A549 (cell line): ENCODE measurements at regions not wholly inside any gene's neighbourhood (a gene's known extent, or its start where the extent isn't known, plus 50 kb on each side); places are given as distances from the start of the nearest gene placed in this dataset.

Source experiments
- ATAC-seq, 2 experiments: fragments of 200-7000 bp in 1 of 2; fragments of >200 bp in 1 of 2; cut with Nextera tagmentation in 1 of 2; cut with Tn5 transposase in 1 of 2; 3 replicates each; pipeline versions ENCODE4 v1.8.0 to v1.9.1; 2018 to 2020; ENCODE audit warnings: mild to moderate bottlenecking in 1 of 2, moderate library complexity in 1 of 2
- CTCF ChIA-PET: fragments of 300-600 bp; sonication (Branson Sonifier 250); formaldehyde crosslinking; extraction: SDS; loops from one replicate; lab custom pipeline; 2021; ENCODE audit warnings: antibody characterized with exemption, inconsistent platforms; lab: Yijun Ruan, JAX
- POLR2A ChIA-PET: fragments of 350-600 bp; formaldehyde crosslinking; extraction: SDS; loops from one replicate; lab custom pipeline; 2021; ENCODE audit warnings: antibody characterized with exemption, inconsistent platforms; lab: Yijun Ruan, JAX
- DNase-seq, 2 experiments: peaks; one replicate each; pipeline versions ENCODE4 v3.0.0 to v3.0.0-alpha.2; 2011 to 2016; ENCODE audit warnings: low read depth in 1 of 2, low spot score in 1 of 2
- FAIRE-seq: peaks from 2 replicates; lab custom pipeline; 2011; peaks lifted over from hg19 to GRCh38; lab: Jason Lieb, UNC
- H3K27ac ChIP-seq, 2 experiments: fragments of >200 bp; sonication (Bioruptor Twin); formaldehyde crosslinking; 3 replicates each; pipeline ENCODE4 v1.5.1; 2016 to 2017
- H3K4me1 ChIP-seq: fragments of >200 bp; sonication (Bioruptor Twin); formaldehyde crosslinking; 3 replicates; pipeline ENCODE4 v1.6.1; 2016
- H3K4me2 ChIP-seq: fragments of >200 bp; sonication (Bioruptor Twin); formaldehyde crosslinking; 3 replicates; pipeline ENCODE4 v1.6.1; 2016
- H3K4me3 ChIP-seq: fragments of >200 bp; sonication (Bioruptor Twin); formaldehyde crosslinking; 3 replicates; pipeline ENCODE4 v1.5.1; 2016
- H3K9me3 ChIP-seq: fragments of >200 bp; sonication (Bioruptor Twin); formaldehyde crosslinking; 3 replicates; pipeline ENCODE4 v1.6.1; 2016
- CEBPB ChIP-seq, 2 experiments: fragments of >200 bp in 1 of 2; sonication (Bioruptor Twin) in 1 of 2; formaldehyde crosslinking in 1 of 2; IDR thresholded peaks; 2 replicates each; pipeline ENCODE4 v1.6.1; 2012 to 2016
- CHD2 ChIP-seq: fragments of 150-350 bp; IDR thresholded peaks from 2 replicates; pipeline ENCODE4 v1.6.1; 2014; ENCODE audit warnings: low read length; ENCODE audit not compliant: partially characterized antibody
- FOSB ChIP-seq: fragments of 250-450 bp; sonication (Bioruptor Pico); IDR thresholded peaks from 2 replicates; pipeline ENCODE4 v1.5.0; 2020; ENCODE audit warnings: mild to moderate bottlenecking, moderate library complexity
- HMGXB4 ChIP-seq: fragments of 250-450 bp; sonication (Bioruptor Pico); IDR thresholded peaks from 2 replicates; pipeline ENCODE4 v1.5.0; 2021; ENCODE audit warnings: mild to moderate bottlenecking, moderate library complexity, borderline replicate concordance
- HOXA7 ChIP-seq: fragments of 250-450 bp; sonication (Bioruptor Pico); IDR thresholded peaks from 2 replicates; pipeline ENCODE4 v1.5.0; 2020; ENCODE audit warnings: mild to moderate bottlenecking, moderate library complexity
- HOXB5 ChIP-seq: fragments of 250-450 bp; sonication (Bioruptor Pico); IDR thresholded peaks from 2 replicates; pipeline ENCODE4 v1.5.0; 2020; ENCODE audit warnings: mild to moderate bottlenecking, moderate library complexity
- KDM1A ChIP-seq: fragments of 200-600 bp; sonication (generic); IDR thresholded peaks from 2 replicates; pipeline ENCODE4 v1.6.1; 2016; ENCODE audit warnings: low read depth, mild to moderate bottlenecking
- MAFK ChIP-seq: fragments of 450-650 bp; IDR thresholded peaks from 2 replicates; pipeline ENCODE4 v1.6.1; 2014; ENCODE audit not compliant: partially characterized antibody
- NPAS2 ChIP-seq: fragments of 250-450 bp; sonication (Bioruptor Pico); IDR thresholded peaks from 2 replicates; pipeline ENCODE4 v1.8.0; 2022; ENCODE audit warnings: mild to moderate bottlenecking, moderate library complexity, borderline replicate concordance
- NR3C1 ChIP-seq: fragments of >200 bp; sonication (Bioruptor Twin); formaldehyde crosslinking; IDR thresholded peaks from 3 replicates; pipeline ENCODE4 v1.6.1; 2017
- PHF8 ChIP-seq: fragments of 200-600 bp; sonication (generic); IDR thresholded peaks from 2 replicates; pipeline ENCODE4 v1.6.1; 2016; ENCODE audit warnings: low read depth, mild to moderate bottlenecking, antibody characterized with exemption, moderate library complexity, borderline replicate concordance
- POLR2A ChIP-seq: IDR thresholded peaks from 2 replicates; pipeline ENCODE4 v1.6.1; 2012; ENCODE audit warnings: mild to moderate bottlenecking, low read length
- RAD21 ChIP-seq, 2 experiments: fragments of >200 bp in 1 of 2; sonication (Bioruptor Twin) in 1 of 2; formaldehyde crosslinking in 1 of 2; IDR thresholded peaks in 1 of 2; conservative IDR thresholded peaks in 1 of 2; 2 replicates in 1 of 2; 3 replicates in 1 of 2; pipeline ENCODE4 v1.6.1; 2012 to 2018; ENCODE audit warnings: inconsistent platforms in 1 of 2
- RCOR1 ChIP-seq: fragments of 150-350 bp; IDR thresholded peaks from 2 replicates; pipeline ENCODE4 v1.6.1; 2014; ENCODE audit warnings: antibody characterized with exemption, low read length, low read depth
- TFCP2L1 ChIP-seq: fragments of 250-450 bp; sonication (Bioruptor Pico); IDR thresholded peaks from 2 replicates; pipeline ENCODE4 v1.5.0; 2021; ENCODE audit warnings: mild to moderate bottlenecking
- WGBS: methylation state at CpG from one replicate; pipeline ENCODE4 v1.1.6; 2017; ENCODE audit errors: missing lambda C conversion rate; 5-methylcytosine and 5-hydroxymethylcytosine counted together
- TF ChIP-seq, protein P1 (sequence below): IDR thresholded peaks from 2 replicates; pipeline ENCODE4 v1.6.1; 2012
- TF ChIP-seq, protein P2 (sequence below): fragments of 450-650 bp; IDR thresholded peaks from 2 replicates; pipeline ENCODE4 v1.6.1; 2014; ENCODE audit warnings: antibody characterized with exemption

DNA sequence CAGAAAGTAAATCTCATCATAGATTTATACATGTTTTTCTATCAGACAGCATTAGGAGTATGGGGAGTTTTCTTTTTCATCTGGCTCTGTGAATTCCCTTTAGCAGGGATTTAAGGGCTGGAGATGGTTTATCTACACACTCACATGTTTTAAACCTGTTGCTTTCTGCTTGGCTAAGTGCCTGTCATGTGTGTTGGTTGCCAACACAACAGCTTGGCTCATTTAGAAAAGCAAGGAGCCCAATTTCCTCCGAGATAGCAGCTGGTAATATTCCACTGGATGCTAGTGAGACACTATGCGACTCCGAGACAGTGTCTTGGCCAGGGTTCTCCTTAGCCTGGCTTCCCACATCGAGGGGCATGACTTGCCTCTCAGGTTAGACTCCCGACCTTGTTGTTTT lies 83.3 kb downstream of the KLF5 start:
- Histone ChIP-seq H3K9me3 (no peaks in the 10 kb centered on the region), H3K4me1 (peaks cover 43% of the 10 kb centered on the region), H3K4me2 (peak overlapping the region; percentile 66), H3K4me3 (no peak overlapping the region), H3K27ac (peak overlapping the region; percentile 86 to 87; a peak in 5 of 6 replicates)
- FAIRE-seq: no peak
- TF ChIP-seq HOXB5 (no peak), CHD2 (no peak), TFCP2L1 (CRISPR knock-in tag) (no peak)
- POLR2A ChIA-PET: interaction anchor here (1.2 kb wide), 1 partner anchor 85 kb away, joined by 5 read pairs; no protein-coding TSS in a partner anchor
- CTCF ChIA-PET: no interaction called here
- WGBS: 91% methylated on average over 5 of the region's 5 CpGs
- no peak for DNase-seq
- no peak for ATAC-seq

GRCh38 chr13:73141292-73141771 lies 82.5 kb downstream of the KLF5 start:
- TF ChIP-seq HMGXB4 (CRISPR knock-in tag): no peak
- TF ChIP-seq PHF8: no peak
- no peak for TF ChIP-seq RCOR1
- peak overlapping the region; percentile 86 to 87 for H3K27ac ChIP-seq
- ATAC-seq (no peak), FAIRE-seq (no peak), DNase-seq (no peak)
- H3K9me3 ChIP-seq: no peaks in the 10 kb centered on the region
- H3K4me2 ChIP-seq: peak overlapping the region; percentile 66
- 42% methylated on average over 4 of the region's 4 CpGs for WGBS
- CTCF ChIA-PET: interaction anchor here (1.0 kb wide), 1 partner anchor 128 kb away, joined by 3 read pairs; no protein-coding TSS in a partner anchor
- no peak overlapping the region for H3K4me3 ChIP-seq
- H3K4me1 ChIP-seq: peaks cover 49% of the 10 kb centered on the region
- POLR2A ChIA-PET: interaction anchor here (0.5 to 1.2 kb wide), 2 partner anchors 85 to 517 kb away, joined by 3 to 5 read pairs; no protein-coding TSS in a partner anchor

GRCh38 chr13:73140801-73141200 lies 82.0 kb downstream of the KLF5 start:
- Histone ChIP-seq H3K4me3 (no peak overlapping the region), H3K27ac (peak overlapping the region; percentile 86 to 87), H3K9me3 (no peaks in the 10 kb centered on the region), H3K4me1 (peaks cover 49% of the 10 kb centered on the region), H3K4me2 (peak overlapping the region; percentile 66)
- TF ChIP-seq CEBPB (IDR thresholded peaks at IDR 0.05) (no peak), POLR2A (no peak), HOXA7 (CRISPR knock-in tag) (no peak), MAFK (no peak), NPAS2 (CRISPR knock-in tag) (no peak), FOSB (CRISPR knock-in tag) (no peak), KDM1A (no peak), RAD21 (conservative IDR thresholded peaks at IDR 0.05 in 1 of 2, IDR thresholded peaks at IDR 0.05 in 1 of 2) (no peak), NR3C1 (no peak)
- TF ChIP-seq, protein P1, sequence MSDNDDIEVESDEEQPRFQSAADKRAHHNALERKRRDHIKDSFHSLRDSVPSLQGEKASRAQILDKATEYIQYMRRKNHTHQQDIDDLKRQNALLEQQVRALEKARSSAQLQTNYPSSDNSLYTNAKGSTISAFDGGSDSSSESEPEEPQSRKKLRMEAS: no peak
- TF ChIP-seq, protein P2, sequence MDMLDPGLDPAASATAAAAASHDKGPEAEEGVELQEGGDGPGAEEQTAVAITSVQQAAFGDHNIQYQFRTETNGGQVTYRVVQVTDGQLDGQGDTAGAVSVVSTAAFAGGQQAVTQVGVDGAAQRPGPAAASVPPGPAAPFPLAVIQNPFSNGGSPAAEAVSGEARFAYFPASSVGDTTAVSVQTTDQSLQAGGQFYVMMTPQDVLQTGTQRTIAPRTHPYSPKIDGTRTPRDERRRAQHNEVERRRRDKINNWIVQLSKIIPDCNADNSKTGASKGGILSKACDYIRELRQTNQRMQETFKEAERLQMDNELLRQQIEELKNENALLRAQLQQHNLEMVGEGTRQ: no peak
- ATAC-seq (no peak), DNase-seq (no peak), FAIRE-seq (no peak)
- POLR2A ChIA-PET: interaction anchor here (0.5 kb wide), 1 partner anchor 517 kb away, joined by 3 read pairs; no protein-coding TSS in a partner anchor
- CTCF ChIA-PET: interaction anchor here (1.0 kb wide), 1 partner anchor 129 kb away, joined by 3 read pairs; no protein-coding TSS in a partner anchor
- 67% methylated on average over 2 of the region's 2 CpGs for WGBS
